Vagina (tissue), 2 donors: ENCODE measurements at regions not wholly inside any gene's neighbourhood (a gene's known extent, or its start where the extent isn't known, plus 50 kb on each side); places are given as distances from the start of the nearest gene placed in this dataset.

ENCODE experiments used
- CTCF ChIP-seq, 3 experiments: fragments of 450-650 bp in 2 of 3; fragments of 200-600 bp in 1 of 3; sonication (generic) in 1 of 3; IDR thresholded peaks; one replicate each; pipeline ENCODE4 v1.5.1; 2017 to 2019; ENCODE audit warnings: antibody characterized with exemption in 3 of 3, mild to moderate bottlenecking in 2 of 3, moderate library complexity in 2 of 3
- POLR2A ChIP-seq, 2 donors: fragments of 450-650 bp; IDR thresholded peaks; one replicate each; pipeline ENCODE4 v1.6.1; 2017; ENCODE audit warnings: antibody characterized with exemption in 2 of 2, mild to moderate bottlenecking in 2 of 2, moderate library complexity in 2 of 2
- POLR2AphosphoS5 ChIP-seq, 2 donors: sonication (generic); formaldehyde crosslinking; IDR thresholded peaks; one replicate each; pipeline ENCODE4 v1.9.0; 2017; ENCODE audit warnings: antibody characterized with exemption in 2 of 2, mild to moderate bottlenecking in 2 of 2, low read depth in 1 of 2; ENCODE audit not compliant: insufficient read depth in 1 of 2

GRCh38 chr2:38160516-38160915 lies 84.6 kb upstream of the CYP1B1 start:
- TF ChIP-seq CTCF (IDR thresholded peaks at IDR 0.05) = no peak
- no peak for TF ChIP-seq POLR2AphosphoS5 (IDR thresholded peaks at IDR 0.05; ENCODE audit: insufficient read depth in 1 of 2, low read depth in 1 of 2)
- TF ChIP-seq POLR2A (IDR thresholded peaks at IDR 0.05) = no peak
